GM11168 (cell line): ENCODE measurements at regions not wholly inside any gene's neighbourhood (a gene's known extent, or its start where the extent isn't known, plus 50 kb on each side); places are given as distances from the start of the nearest gene placed in this dataset.

ENCODE experiments used
- in situ Hi-C: fragments of 300-500 bp; cut with MboI; formaldehyde crosslinking; loops from one replicate; pipeline ENCODE4 v1.12.0; 2022; ENCODE audit warnings: low sequenced_read_pairs; ENCODE audit not compliant: unreplicated experiment

DNA sequence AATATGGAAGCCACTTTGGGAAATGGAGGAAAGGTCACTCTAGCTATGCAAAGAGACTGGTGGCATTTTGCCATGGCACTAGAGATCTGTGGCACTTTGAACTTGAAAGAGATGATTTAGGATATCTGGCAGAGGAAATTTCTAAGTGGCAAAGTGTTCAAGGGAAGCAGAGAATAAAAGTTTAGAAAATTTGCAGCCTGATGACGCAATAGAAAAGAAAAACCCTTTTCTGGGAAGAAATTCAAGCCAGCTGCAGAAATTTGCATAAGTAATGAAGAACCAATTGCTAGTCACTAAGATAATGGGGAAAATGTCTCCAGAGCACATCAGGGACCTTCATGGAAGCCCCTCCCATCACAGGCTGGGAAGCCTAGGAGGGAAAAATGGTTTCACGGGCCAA is 191.1 kb upstream of the B3GALT2 start:
- in situ Hi-C loops, result no loop called here

DNA sequence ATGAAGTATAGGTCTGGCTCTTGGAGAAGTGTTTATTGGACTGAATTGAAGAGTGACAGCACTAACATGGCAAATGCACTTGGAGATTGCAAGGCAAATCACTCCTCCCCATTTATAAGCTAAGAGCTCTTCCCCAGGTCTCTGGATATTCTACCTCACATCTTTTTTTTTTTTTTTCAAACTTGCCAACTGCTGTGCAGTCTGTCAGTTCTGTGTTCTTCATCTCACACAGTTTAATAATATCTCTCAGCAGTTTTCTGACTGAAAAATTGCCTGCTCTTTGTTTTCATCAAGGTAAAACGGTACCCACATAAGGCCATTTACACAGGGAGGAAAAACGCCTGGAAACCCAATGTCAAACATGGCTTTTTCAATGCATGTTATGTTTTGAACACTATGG is 186.1 kb upstream of the B3GALT2 start:
- in situ Hi-C loops, result no loop called here

DNA sequence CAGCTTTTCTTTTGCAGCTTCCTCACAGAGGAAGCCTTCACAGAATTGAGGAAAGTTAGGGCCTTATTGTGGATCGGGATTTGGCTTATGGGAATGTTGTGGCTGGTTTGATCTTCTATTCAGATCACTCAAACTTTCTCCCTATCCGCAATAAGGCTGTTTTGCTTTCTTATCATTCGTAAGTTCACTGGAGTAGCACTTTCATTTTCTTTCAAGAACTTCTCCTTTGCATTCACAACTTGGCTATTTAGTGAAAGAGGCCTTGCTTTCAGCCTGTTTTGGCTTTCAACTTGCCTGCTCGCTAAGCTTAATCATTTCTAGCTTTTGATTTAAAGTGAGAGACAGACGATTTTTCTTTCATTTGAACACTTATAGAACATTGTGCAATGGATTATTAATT is 181.9 kb upstream of the B3GALT2 start:
- in situ Hi-C loops, result no loop called here

DNA sequence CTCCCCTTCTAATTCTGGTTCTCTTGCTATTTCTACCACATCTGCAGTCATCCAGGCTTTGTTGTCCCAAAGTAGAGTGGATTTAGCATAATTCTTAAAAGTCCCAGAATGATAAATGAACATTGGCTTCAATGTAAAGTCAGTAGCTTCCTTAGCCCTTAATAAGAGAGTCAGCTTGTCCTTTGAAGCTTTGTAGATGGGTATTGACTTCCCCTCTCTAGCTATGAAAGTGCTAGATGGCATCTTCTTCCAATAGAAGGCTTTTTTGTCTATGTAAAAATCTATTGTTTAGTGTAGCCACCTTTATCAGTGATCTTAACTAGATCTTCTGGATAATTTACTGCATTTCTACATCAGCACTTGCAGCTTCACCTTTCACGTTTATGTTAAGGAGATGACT is 181.4 kb upstream of the B3GALT2 start:
- in situ Hi-C loops, result no loop called here

DNA sequence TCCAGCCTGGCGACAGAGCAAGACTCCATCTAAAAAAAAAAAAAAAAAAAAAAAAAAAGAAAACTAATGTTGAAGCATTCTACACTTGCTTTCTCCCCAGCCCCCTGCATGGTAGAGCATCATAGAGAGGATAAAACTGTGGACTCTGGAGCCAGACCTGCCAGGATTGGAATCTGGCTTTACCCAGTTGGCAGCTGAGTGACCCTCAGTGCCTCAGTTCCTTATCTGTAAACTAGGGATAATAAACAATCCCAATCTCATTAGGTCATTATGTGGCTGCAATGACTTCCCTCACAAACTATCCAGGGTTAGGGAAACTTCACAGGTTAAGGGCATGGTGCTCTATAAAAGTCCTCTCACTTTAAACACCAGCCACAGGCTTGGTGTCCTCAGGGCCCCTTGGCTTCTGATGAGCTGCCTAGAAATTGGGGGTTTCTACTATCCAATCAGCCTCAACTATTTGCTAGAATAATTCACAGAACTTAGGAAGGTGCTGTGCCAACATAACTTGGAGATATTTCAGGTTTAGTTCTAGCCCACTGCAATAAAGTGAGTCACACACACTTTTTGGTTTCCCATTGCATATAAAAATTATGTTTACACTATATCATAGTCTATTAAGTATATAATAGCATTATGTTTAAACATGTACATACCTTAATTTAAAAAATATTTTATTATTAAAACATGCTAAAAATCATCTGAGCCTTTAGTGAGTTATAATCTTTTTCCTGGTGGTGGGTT is 180.5 kb upstream of the B3GALT2 start:
- in situ Hi-C loops, result no loop called here

DNA sequence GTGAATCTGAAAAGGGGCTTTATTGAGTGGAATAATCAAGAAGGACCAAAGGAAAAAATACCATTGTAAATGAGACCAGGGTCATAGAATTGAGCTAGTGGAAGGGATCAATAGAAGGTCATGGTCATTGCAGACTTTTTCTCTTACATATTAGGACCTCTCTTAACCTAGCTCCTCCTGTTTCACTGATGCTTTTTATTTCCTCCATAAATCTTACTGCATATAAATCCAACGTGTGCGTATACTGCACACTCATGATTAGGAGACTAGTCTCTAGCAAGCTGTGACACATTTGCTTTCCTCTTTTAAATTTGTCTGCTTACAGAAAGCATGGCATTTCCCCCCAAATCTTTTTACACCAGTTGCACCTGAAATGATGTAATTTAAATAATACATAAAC is 179.6 kb upstream of the B3GALT2 start:
- in situ Hi-C loops, result no loop called here

DNA sequence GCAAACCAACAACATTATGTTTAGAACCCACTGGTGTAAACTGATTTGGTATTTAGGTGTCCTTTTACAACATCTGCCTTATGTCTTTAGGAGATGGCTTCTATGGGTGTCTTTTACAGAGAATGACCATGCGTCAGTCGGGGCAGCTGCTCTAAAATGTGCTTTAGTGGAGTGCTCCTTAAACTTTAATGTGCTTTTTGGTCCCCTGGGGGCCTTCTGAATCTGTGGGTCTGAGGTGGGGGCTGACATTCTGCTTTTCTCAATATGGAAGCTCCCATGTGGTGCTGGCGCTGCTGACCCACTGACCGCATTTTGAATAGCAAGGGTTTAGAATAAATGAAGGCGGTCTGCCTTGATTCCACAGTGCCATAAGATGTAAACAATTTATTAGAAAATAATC is 173.2 kb upstream of the B3GALT2 start:
- in situ Hi-C loops, result no loop called here

DNA sequence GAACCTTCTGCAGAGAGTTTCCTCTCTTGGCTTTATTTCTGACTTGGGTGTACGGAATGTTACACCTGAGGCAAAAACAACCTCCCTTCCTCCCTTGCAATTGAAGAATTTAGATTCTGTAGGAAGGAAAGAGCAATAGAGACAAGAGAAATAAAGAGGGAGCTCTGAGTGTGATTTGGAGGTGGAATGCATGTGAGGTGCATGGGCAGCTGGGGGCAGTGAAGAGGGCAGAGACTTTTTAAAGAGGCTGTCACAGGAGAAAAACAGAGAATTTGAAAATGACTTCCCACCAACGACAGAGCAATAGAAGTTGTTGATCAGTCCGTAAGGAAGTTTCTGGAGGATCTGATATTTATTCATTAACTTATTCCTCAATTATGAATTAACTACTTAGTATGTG is 172.0 kb upstream of the B3GALT2 start:
- in situ Hi-C loops, result no loop called here

DNA sequence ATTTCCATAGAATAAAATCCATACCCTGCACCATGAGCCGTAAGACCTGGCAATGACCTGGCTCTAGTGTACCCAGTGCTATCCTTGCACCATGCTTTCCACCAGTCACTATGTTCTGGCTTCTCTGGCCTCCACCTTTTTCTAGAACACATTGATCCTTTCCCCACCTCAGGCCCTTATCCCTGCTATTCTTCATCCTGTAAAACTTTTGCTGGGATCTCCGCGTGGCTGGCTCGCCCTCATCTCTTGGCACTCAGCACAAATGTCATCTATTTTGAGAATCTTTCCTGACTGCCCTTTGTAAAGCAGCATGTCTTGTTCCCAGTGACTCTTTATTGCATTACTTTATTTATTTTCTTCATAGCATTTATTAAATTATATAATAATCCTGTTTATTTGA is 169.8 kb upstream of the B3GALT2 start:
- in situ Hi-C loops, result no loop called here

DNA sequence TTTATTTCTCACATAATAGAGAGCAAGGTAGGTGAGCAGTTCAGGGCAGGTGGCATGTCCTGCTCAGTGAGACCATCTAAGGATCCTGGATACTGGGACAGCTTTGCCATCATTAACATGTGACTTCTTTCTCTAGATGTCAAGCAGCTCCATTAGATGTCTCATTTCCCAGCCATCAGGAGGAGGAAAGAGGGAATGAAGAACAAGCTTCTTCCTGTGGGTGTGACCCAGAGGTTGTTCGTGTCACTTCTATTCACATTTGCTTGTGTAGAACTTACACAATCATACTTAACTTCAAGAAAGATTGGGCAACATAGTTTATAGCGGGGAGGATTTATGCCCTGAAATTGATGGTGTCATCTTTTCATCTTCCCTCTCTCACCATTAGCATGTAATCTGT is 169.2 kb upstream of the B3GALT2 start:
- in situ Hi-C loops, result no loop called here

DNA sequence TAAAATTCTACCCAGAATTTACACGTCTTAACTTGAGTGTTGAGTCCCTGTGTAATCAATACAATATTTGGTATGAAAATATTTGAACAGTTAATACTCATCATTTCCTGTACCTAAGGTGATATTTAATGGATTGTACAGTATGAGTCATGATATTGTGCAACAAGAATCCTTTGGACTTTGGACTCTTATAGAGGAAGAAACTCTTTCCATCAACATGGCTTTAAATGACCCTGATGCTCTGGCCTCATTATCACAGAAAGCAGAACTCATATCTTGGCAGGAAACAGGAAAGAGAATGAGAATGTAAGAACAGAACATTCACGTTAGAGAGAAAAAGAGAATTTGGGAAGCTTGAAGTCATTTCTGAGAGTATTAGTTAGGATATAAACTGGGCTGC is 168.8 kb upstream of the B3GALT2 start:
- in situ Hi-C loops, result no loop called here

DNA sequence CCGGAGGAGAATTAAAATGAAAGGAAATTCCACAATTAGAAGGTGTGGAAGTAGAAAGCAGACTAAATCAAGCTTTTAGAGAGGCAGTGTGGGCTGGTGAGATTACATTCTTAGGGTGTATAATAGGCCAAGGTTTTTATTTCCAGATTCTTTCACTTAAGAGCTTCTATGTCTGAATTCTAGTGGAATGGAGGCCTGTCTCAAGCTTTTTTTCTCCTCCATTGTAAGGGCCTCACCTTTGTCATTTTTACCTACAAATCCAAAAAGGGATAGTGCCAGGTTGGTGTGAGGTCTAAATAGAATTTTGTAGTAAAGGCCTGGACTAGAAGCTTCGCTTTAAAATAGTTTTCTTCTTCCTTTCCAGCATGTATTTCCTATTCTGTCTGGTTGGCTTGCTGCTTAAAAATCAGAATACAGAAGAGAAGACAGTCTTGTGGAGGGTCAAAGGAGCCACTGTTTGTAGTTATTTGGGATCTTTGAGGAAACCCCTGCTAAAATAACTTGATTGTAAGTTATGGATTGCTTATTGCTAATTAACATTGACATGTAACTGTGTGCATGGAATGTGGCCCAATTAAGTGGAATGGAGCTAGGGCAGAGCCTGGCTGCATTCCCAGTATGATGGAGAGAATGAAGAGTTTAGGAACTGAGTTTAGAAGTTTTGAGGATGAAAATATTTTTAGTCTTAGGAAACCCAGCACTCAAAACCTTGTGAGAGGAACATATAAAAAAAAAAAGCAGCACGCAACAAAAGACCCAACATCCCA is 162.5 kb upstream of the B3GALT2 start:
- in situ Hi-C loops, result no loop called here

DNA sequence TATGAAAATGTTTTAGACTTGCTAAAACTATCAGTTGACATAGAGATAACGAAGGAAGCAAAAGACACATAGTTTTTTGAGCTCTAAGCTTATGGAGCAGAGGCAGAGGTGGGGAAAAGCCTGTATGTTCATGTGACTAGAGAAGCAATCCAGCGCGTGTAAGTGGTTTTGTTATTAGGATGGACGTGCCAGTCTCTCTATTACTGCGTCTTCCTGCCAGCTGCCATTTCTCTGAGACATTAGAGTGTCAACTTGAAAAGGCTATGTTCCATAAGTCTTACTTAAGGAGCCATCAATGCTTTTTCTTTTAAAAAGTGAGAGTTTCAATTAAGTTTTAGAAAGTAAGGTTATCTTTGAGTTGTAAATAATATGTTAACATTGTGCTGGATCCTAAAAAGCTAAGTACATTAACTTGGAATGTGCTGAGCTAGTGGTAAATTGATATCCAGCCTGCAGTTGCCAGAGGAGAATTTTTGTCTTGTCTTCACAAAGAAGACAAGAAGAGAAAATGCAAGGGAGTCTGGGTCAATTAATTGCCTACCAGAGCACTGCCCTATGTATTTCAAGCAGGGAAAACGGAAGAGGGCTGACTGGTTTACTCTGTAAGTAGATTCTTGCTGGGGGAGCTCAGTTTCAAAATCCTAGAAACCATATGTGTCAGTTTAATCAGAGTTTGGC is 161.8 kb upstream of the B3GALT2 start:
- in situ Hi-C loops, result no loop called here

DNA sequence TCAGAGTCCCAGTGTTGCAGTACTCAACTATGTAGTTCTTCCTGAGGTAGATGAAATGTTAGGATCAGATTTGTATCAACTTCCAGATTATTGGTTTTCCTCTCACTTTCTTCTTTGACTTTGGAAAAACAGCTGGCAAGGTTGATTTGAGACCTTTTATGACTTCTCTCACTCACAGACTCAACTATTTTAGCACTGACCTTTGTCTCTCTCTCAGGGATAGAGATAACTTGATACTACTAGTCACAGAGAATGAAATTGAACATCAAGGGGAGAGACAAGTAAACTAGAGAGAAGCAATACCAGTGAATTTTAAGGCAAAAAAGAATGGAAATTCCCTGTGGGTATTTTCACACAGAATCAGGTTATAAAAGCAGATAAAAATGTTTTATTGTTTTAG is 159.7 kb upstream of the B3GALT2 start:
- in situ Hi-C loops, result no loop called here

DNA sequence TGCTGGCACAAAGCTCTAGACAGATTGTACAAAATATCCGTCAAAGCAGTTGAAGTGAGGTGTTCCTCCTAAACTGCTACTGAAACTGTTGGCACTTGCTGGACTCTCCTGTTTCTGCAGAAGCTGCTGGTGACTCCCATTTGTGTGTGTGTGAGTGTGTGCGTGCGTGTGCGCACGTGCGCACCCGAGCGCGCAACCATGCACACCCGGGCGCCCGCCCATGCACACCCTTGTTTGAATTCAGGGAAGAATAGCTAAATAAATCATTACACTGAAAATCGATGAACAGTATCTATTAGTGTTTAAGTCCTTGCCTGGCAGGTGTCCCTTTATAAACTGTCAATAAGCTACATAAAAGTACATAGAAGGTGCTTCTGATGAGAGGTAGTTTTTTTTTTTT is 156.4 kb upstream of the B3GALT2 start:
- in situ Hi-C loops, result no loop called here

DNA sequence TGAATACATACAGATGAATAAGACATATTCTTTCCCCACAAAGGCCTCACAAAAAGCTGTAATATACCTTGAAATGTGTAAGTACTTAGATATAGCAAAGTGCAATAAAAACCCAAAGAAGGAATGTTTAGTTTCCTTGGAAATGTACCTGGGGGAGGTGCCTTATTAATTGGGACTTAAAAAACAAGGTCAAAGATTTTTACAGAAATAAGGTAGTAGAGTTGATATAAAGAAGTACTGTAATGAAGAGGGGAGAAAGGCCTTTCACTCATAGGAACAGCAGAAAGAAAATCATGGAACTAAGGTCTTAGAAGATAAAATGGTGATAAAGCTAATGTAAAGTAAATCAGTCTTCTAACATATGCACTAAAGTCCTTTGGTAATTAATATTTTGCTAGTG is 153.9 kb upstream of the B3GALT2 start:
- in situ Hi-C loops, result no loop called here

DNA sequence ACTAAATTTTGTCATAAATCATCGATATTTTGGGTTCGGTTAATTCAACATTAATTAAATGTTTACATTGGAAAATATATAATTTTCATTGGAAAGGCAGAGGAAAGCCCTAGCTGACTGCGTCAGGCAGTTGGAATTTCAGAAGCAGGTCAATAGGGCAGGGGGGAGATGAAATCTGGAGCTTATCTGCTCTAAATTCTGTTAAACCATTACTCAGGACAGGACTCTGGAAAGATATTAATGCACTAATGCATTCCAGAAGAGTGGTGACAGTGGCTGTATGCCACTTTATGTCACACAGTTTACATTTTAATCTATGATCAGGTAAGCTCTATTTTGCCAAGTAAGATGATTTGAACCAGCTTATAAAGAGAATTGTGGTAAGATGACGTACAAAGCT is 153.0 kb upstream of the B3GALT2 start:
- in situ Hi-C loops, result no loop called here

DNA sequence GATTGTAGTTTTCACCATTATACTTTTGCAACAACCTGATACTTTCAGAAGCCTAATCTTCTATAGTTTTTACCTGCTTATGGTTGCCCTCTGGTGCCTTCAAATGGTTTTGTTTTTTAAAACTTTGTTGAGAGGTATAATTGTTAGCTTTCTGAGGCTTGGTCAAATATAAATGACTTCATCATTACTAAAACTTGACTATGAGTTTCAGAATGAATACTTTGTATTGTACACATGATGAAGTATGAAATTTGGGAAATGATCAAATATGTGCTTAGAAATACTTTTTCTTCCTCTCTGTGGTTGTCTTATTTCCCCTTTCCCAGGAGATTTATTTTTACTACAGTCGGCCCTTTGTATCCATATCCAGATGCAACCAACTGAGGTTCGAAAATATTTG is 151.8 kb upstream of the B3GALT2 start:
- in situ Hi-C loops, result no loop called here

DNA sequence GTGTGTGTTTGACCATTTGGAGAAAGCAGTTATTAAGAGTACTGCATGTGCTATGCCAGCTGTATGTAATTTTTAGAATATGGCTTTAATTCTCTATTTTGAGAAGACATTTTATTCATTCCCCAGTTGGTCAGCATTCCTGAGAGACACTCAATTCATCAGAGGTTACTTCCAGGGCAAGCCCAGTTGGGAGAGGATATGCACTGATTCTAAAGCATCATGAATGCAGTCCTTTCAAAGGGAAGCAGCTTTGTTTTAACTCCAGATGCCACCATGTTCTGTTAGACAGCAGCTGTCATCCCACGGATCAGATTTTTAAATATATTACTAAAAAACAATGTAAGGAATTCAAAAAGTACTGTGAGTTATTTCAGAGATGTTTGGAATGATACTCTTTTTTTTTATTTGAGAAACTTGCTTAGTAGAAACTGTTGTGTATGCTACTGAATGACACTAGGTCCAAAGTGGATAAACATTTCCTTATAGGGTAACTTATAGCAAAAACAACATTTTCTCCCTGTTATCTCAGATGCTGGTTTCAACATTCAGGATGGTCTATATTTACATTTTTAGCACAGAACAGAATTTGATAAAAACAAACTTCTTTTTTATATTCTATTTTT is 149.5 kb upstream of the B3GALT2 start:
- in situ Hi-C loops, result no loop called here

DNA sequence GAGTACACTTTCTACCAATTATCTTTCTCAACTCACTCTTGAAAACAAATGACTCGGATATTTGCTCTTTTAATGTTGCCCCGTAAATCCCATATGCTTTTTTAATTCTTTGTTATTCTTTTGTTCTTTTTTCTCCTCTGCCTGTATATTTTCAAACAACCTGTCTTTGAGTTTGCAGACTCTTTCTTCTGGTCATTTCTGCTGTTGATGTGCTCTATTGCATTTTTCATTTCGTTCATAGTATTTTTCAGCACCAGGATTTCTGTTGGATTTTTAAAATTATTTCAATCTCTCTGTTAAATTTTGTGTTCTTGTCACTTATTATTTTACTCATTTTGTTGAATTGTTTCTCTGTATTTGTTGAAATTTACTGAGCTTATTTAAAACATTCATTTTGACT is 146.8 kb upstream of the B3GALT2 start:
- in situ Hi-C loops, result no loop called here

DNA sequence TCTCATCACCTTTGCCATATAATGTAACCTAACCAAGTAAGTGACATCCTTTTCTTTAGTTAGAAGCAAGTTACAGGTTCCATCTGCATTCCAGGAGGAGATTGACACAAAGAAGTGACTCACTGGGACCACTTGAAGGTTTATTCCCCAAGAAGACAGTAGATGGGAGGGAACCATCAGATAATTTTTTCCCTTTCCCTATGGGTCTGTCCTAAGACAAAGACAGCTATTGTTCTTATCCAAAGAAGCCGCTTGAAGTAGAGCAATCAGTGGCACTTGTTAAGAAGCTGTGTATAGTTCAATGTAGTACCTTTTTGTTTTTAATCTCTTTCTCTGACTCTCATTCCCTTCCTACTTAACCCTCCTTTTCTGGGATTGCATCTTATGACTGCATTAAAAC is 139.9 kb upstream of the B3GALT2 start:
- in situ Hi-C loops, result no loop called here
